ENCODE measurements at regions not wholly inside any gene's neighbourhood (a gene's known extent, or its start where the extent isn't known, plus 50 kb on each side); places are given as distances from the start of the nearest gene placed in this dataset.

GRCh38 chr12:41888285-41888684 lies 256.4 kb downstream of the GXYLT1 start:
- H3K27ac ChIP-seq (replicated peaks): no peak overlapping the region
- no peak for TF ChIP-seq POLR2AphosphoS5 (IDR thresholded peaks at IDR 0.05; ENCODE audit: low read depth)
- TF ChIP-seq REST (IDR thresholded peaks at IDR 0.05; ENCODE audit: insufficient replicate concordance, low read depth): no peak
- no peak for TF ChIP-seq SPI1 (IDR thresholded peaks at IDR 0.05; ENCODE audit: borderline replicate concordance, low read depth)
- TF ChIP-seq GABPA (IDR thresholded peaks at IDR 0.05; ENCODE audit: low read depth): no peak
- TF ChIP-seq CTCF (IDR thresholded peaks at IDR 0.05; ENCODE audit: insufficient read depth, low read length): no peak

GRCh38 chr12:41881891-41882805 lies 262.5 kb downstream of the GXYLT1 start:
- H3K27me3 ChIP-seq (ENCODE audit: insufficient read depth, poor library complexity, severe bottlenecking): no peaks in the 10 kb centered on the region
- no peak overlapping the region for H3K27ac ChIP-seq (replicated peaks)
- no peak for DNase-seq (ENCODE audit: low read depth in 1 of 2, low spot score in 1 of 2)
- H3K4me3 ChIP-seq (replicated peaks; ENCODE audit: insufficient read depth, low read length): no peak overlapping the region
- TF ChIP-seq POLR2AphosphoS5 (IDR thresholded peaks at IDR 0.05; ENCODE audit: low read depth) (no peak), GABPA (IDR thresholded peaks at IDR 0.05; ENCODE audit: low read depth) (no peak), REST (IDR thresholded peaks at IDR 0.05; ENCODE audit: insufficient replicate concordance, low read depth) (no peak), CTCF (IDR thresholded peaks at IDR 0.05; ENCODE audit: insufficient read depth, low read length) (no peak), SPI1 (IDR thresholded peaks at IDR 0.05; ENCODE audit: borderline replicate concordance, low read depth) (no peak)

More at GRCh38 chr12:41888285-41888684, 256.4 kb downstream of the GXYLT1 start:
- DNase-seq (ENCODE audit: low read depth in 1 of 2, low spot score in 1 of 2): no peak
- H3K27me3 ChIP-seq (ENCODE audit: insufficient read depth, poor library complexity, severe bottlenecking): no peaks in the 10 kb centered on the region
- no peak overlapping the region for H3K4me3 ChIP-seq (replicated peaks; ENCODE audit: insufficient read depth, low read length)

GRCh38 chr12:41869432-41869831 lies 275.2 kb downstream of the GXYLT1 start:
- TF ChIP-seq GABPA (IDR thresholded peaks at IDR 0.05; ENCODE audit: low read depth) (no peak), POLR2AphosphoS5 (IDR thresholded peaks at IDR 0.05; ENCODE audit: low read depth) (no peak), SPI1 (IDR thresholded peaks at IDR 0.05; ENCODE audit: borderline replicate concordance, low read depth) (no peak), REST (IDR thresholded peaks at IDR 0.05; ENCODE audit: insufficient replicate concordance, low read depth) (no peak), CTCF (IDR thresholded peaks at IDR 0.05; ENCODE audit: insufficient read depth, low read length) (no peak)
- H3K27me3 ChIP-seq (ENCODE audit: insufficient read depth, poor library complexity, severe bottlenecking): no peaks in the 10 kb centered on the region
- DNase-seq (ENCODE audit: low read depth in 1 of 2, low spot score in 1 of 2): no peak

More at GRCh38 chr12:41869432-41869831, 275.2 kb downstream of the GXYLT1 start:
- Histone ChIP-seq H3K27ac (replicated peaks) (no peak overlapping the region), H3K4me3 (replicated peaks; ENCODE audit: insufficient read depth, low read length) (no peak overlapping the region)
